PC-9 (cell line): ENCODE measurements at regions not wholly inside any gene's neighbourhood (a gene's known extent, or its start where the extent isn't known, plus 50 kb on each side); places are given as distances from the start of the nearest gene placed in this dataset.
"Not testable (repeated sequence)": the region's sequence is repeated elsewhere in the genome, so short reads cannot be mapped to it uniquely, and the experiment has no call there.

Experiments
- BruUV-seq: library from RNA; stranded (reverse); fragments of 400-500 nt; replicated peaks from 2 replicates; lab custom pipeline; 2021; lab: Mats Ljungman, UMichigan
- CTCF ChIA-PET: fragments of 300-600 bp; sonication (Branson Sonifier 250); formaldehyde crosslinking; loops from one replicate; lab custom pipeline; 2022; ENCODE audit warnings: antibody characterized with exemption; lab: Charles Lee
- POLR2A ChIA-PET: fragments of 300-600 bp; sonication (Branson Sonifier 250); formaldehyde crosslinking; loops from one replicate; lab custom pipeline; 2022; ENCODE audit warnings: antibody characterized with exemption; ENCODE audit not compliant: unreplicated experiment; lab: Charles Lee
- DNase-seq, 2 experiments: peaks; one replicate each; pipeline versions ENCODE4 v3.0.0 to v3.0.0-alpha.2; 2015 to 2022; ENCODE audit warnings: mixed read lengths in 1 of 2
- H2AFZ ChIP-seq: fragments of 200-600 bp; sonication (generic); 2 replicates; pipeline ENCODE4 v1.8.1; 2017; ENCODE audit warnings: antibody characterized with exemption
- H3F3A ChIP-seq: fragments of 200-600 bp; sonication (generic); 2 replicates; pipeline ENCODE4 v1.8.1; 2017; ENCODE audit warnings: antibody characterized with exemption, mild to moderate bottlenecking, low read depth; ENCODE audit not compliant: insufficient read depth
- H3K27ac ChIP-seq: fragments of 200-600 bp; sonication (generic); 2 replicates; pipeline ENCODE4 v1.6.1; 2016; ENCODE audit warnings: mixed run types
- H3K27me3 ChIP-seq: fragments of 200-600 bp; sonication (generic); 2 replicates; pipeline ENCODE4 v1.6.1; 2016; ENCODE audit warnings: low read depth, mixed run types; ENCODE audit not compliant: insufficient read depth
- H3K36me3 ChIP-seq: fragments of 200-600 bp; sonication (generic); 2 replicates; pipeline ENCODE4 v1.6.1; 2016; ENCODE audit warnings: low read depth, mixed run types
- H3K4me1 ChIP-seq: fragments of 200-600 bp; sonication (generic); replicated peaks from 2 replicates; pipeline ENCODE4 v1.6.1; 2016; ENCODE audit warnings: mixed run types; ENCODE audit not compliant: insufficient read depth
- H3K4me2 ChIP-seq: fragments of 200-600 bp; sonication (generic); 2 replicates; pipeline ENCODE4 v1.6.1; 2017; ENCODE audit warnings: mixed run types
- H3K4me3 ChIP-seq: fragments of 200-600 bp; sonication (generic); 2 replicates; pipeline ENCODE4 v1.6.1; 2016; ENCODE audit warnings: mixed run types
- H3K79me2 ChIP-seq: fragments of 200-600 bp; sonication (generic); 2 replicates; pipeline ENCODE4 v1.6.1; 2017; ENCODE audit warnings: low read depth, mixed run types
- H3K9me2 ChIP-seq: fragments of 200-600 bp; sonication (generic); 2 replicates; pipeline ENCODE4 v1.8.1; 2017; ENCODE audit warnings: mild to moderate bottlenecking; ENCODE audit not compliant: insufficient read depth
- H3K9me3 ChIP-seq: fragments of 200-600 bp; sonication (generic); 2 replicates; pipeline ENCODE4 v1.8.1; 2016; ENCODE audit warnings: low read depth; ENCODE audit not compliant: insufficient read depth
- H4K20me1 ChIP-seq: fragments of 200-600 bp; sonication (generic); 2 replicates; pipeline ENCODE4 v1.8.1; 2017; ENCODE audit not compliant: insufficient read depth
- CTCF ChIP-seq: fragments of 200-600 bp; sonication (generic); conservative IDR thresholded peaks from 2 replicates; pipeline ENCODE4 v1.6.1; 2017; ENCODE audit warnings: mixed run types, antibody characterized with exemption, mild to moderate bottlenecking, moderate library complexity
- EZH2 ChIP-seq: fragments of 200-600 bp; sonication (generic); IDR thresholded peaks from 2 replicates; pipeline ENCODE4 v1.8.0; 2017; ENCODE audit warnings: antibody characterized with exemption, low read depth
- intact Hi-C: fragments of 100-400 bp; cut with micrococcal nuclease; formaldehyde crosslinking; loops from one replicate; pipeline ENCODE4 v1.10.0; 2022; ENCODE audit not compliant: unreplicated experiment

DNA sequence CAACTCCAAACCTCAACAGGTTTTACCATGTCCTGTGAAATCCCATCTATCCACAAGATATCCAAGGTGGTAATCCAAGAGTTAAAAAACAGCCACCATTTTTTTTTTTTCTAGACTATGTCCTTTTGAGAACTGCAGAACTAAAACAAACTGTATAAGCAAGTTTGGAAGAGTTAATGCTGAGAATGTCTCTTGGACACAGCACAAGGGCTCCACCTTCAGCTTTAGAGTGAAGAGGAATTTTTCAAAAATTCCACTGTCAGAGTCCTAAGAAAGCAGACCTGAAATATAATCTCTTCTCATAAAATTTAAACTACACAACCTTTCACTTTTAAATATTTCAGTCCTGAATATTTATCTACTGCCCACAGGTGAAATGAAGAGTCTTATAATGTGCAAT, 167.8 kb upstream of the CCNG1 start:
- Histone ChIP-seq H4K20me1 (no peaks in the 10 kb centered on the region), H3K4me1 (no peaks in the 10 kb centered on the region), H3K4me3 (no peak overlapping the region), H3K36me3 (no peaks in the 10 kb centered on the region), H3K4me2 (no peak overlapping the region), H3K9me3 (no peaks in the 10 kb centered on the region), H3K27me3 (0 out of 2 replicates have a peak, but pooled peaks cover 8% of the 10 kb centered on the region), H3K27ac (no peak overlapping the region), H3F3A (no peaks in the 10 kb centered on the region), H3K9me2 (no peaks in the 10 kb centered on the region), H2AFZ (no peak overlapping the region), H3K79me2 (no peaks in the 10 kb centered on the region)
- no TSS peak for BruUV-seq
- DNase-seq, result no peak
- ChIA-PET POLR2A (interaction anchor here (0.6 kb wide), 1 partner anchor 17 kb away, joined by 3 read pairs; no protein-coding TSS in a partner anchor), CTCF (interaction anchor here (0.5 kb wide), 1 partner anchor 31 kb away, joined by 4 read pairs; no protein-coding TSS in a partner anchor)
- intact Hi-C loops, result no loop called here
- TF ChIP-seq EZH2 (no peak), CTCF (no peak)

DNA sequence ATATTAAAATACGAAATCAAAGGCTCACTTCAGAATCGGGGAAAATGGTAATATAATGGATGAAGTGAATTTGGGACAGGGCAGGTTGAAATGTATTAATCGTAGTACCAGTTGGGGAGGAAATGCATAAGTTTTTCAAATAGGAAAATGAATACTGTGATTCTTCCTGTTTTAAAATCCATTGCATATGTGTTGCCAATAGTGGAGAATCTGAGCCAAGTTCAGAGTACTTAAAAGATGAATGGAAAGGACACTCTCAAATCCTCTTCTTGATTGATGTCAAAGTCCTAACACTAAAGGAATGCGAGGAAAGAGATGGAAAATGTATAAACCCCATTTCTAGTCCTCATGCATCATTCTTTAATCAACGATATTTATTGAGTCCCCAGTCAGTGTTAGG, 160.9 kb upstream of the CCNG1 start:
- no peak overlapping the region for H3K4me3 ChIP-seq
- no peaks in the 10 kb centered on the region for H3K9me2 ChIP-seq
- ChIA-PET POLR2A (no interaction called here), CTCF (no interaction called here)
- no peak overlapping the region for H3K4me2 ChIP-seq
- no peak overlapping the region for H2AFZ ChIP-seq
- no peaks in the 10 kb centered on the region for H3K4me1 ChIP-seq
- H3K27me3 ChIP-seq, result no peaks in the 10 kb centered on the region
- no peak overlapping the region for H3K27ac ChIP-seq
- intact Hi-C loops, result no loop called here
- H3K36me3 ChIP-seq, result no peaks in the 10 kb centered on the region
- H3F3A ChIP-seq, result no peaks in the 10 kb centered on the region
- H4K20me1 ChIP-seq, result no peaks in the 10 kb centered on the region
- DNase-seq, result no peak
- TF ChIP-seq CTCF, result no peak
- TF ChIP-seq EZH2, result no peak
- no peaks in the 10 kb centered on the region for H3K9me3 ChIP-seq
- H3K79me2 ChIP-seq, result no peaks in the 10 kb centered on the region
- no TSS peak for BruUV-seq

- H3K4me1 ChIP-seq, H3K27ac ChIP-seq, POLR2A ChIA-PET, H3K4me2 ChIP-seq, CTCF ChIA-PET, H3K9me2 ChIP-seq, DNase-seq, H3K36me3 ChIP-seq, H3K79me2 ChIP-seq, intact Hi-C loops, H3K4me3 ChIP-seq, H4K20me1 ChIP-seq, BruUV-seq, H3K9me3 ChIP-seq, H3F3A ChIP-seq, H2AFZ ChIP-seq, H3K27me3 ChIP-seq: not testable (repeated sequence)
Observed at GRCh38 chr5:163280897-163281296, 156.5 kb upstream of the CCNG1 start.

- BruUV-seq, result no TSS peak
- Histone ChIP-seq H3F3A (no peaks in the 10 kb centered on the region), H3K4me3 (no peak overlapping the region), H4K20me1 (no peaks in the 10 kb centered on the region), H3K4me2 (no peak overlapping the region), H3K9me2 (no peaks in the 10 kb centered on the region), H3K27me3 (no peaks in the 10 kb centered on the region), H3K36me3 (no peaks in the 10 kb centered on the region), H3K27ac (no peak overlapping the region), H3K4me1 (no peaks in the 10 kb centered on the region), H2AFZ (no peak overlapping the region), H3K79me2 (no peaks in the 10 kb centered on the region), H3K9me3 (no peaks in the 10 kb centered on the region)
- TF ChIP-seq EZH2, result no peak
- no peak for TF ChIP-seq CTCF
- no peak for DNase-seq
- intact Hi-C loops, result no loop called here
- CTCF ChIA-PET, result no interaction called here
- POLR2A ChIA-PET, result no interaction called here
Observed at GRCh38 chr5:163281512-163281911, 155.9 kb upstream of the CCNG1 start.
